H9 (cell line): ENCODE measurements at regions not wholly inside any gene's neighbourhood (a gene's known extent, or its start where the extent isn't known, plus 50 kb on each side); places are given as distances from the start of the nearest gene placed in this dataset.

Source experiments
- DNase-seq: peaks from one replicate; pipeline ENCODE4 v3.0.0-alpha.2; 2017
- H2AFZ ChIP-seq: one replicate; pipeline ENCODE4 v1.6.1; 2013; ENCODE audit warnings: mild to moderate bottlenecking, low read length, control low read depth, moderate library complexity
- H2AK5ac ChIP-seq: 2 replicates; pipeline ENCODE4 v1.6.1; 2013; ENCODE audit warnings: low read length, control low read depth, mixed read lengths; ENCODE audit not compliant: insufficient read length
- H2BK120ac ChIP-seq: one replicate; pipeline ENCODE4 v1.6.1; 2013; ENCODE audit warnings: low read depth, mild to moderate bottlenecking, low read length, control low read depth, inconsistent platforms; ENCODE audit not compliant: poor library complexity, severe bottlenecking
- H2BK12ac ChIP-seq: 2 replicates; pipeline ENCODE4 v1.6.1; 2013; ENCODE audit warnings: low read length, control low read depth, mixed read lengths, low read depth; ENCODE audit not compliant: insufficient read length
- H2BK15ac ChIP-seq: 2 replicates; pipeline ENCODE4 v1.6.1; 2013; ENCODE audit warnings: low read depth, low read length, control low read depth
- H2BK20ac ChIP-seq: one replicate; pipeline ENCODE4 v1.6.1; 2013; ENCODE audit warnings: low read depth, mild to moderate bottlenecking, low read length, control low read depth, inconsistent platforms; ENCODE audit not compliant: poor library complexity, severe bottlenecking
- H2BK5ac ChIP-seq: 2 replicates; pipeline ENCODE4 v1.6.1; 2013; ENCODE audit warnings: low read length, control low read depth, mixed read lengths; ENCODE audit not compliant: insufficient read length
- H3K14ac ChIP-seq: 2 replicates; pipeline ENCODE4 v1.6.1; 2013; ENCODE audit warnings: low read length, control low read depth; ENCODE audit not compliant: insufficient read depth
- H3K18ac ChIP-seq: 2 replicates; pipeline ENCODE4 v1.6.1; 2013; ENCODE audit warnings: low read depth, mild to moderate bottlenecking, mixed read lengths, low read length, control low read depth; ENCODE audit not compliant: insufficient read length
- H3K23ac ChIP-seq: 2 replicates; pipeline ENCODE4 v1.6.1; 2013; ENCODE audit warnings: low read length, control low read depth, mixed read lengths, low read depth; ENCODE audit not compliant: insufficient read length
- H3K23me2 ChIP-seq: 2 replicates; pipeline ENCODE4 v1.6.1; 2013; ENCODE audit warnings: low read depth, mild to moderate bottlenecking, mixed read lengths, low read length, control low read depth; ENCODE audit not compliant: insufficient read length, poor library complexity, severe bottlenecking
- H3K27ac ChIP-seq: 2 replicates; pipeline ENCODE4 v1.5.1; 2013; ENCODE audit warnings: low read length, control low read depth, mixed read lengths, low read depth; ENCODE audit not compliant: insufficient read length
- H3K27me3 ChIP-seq: 2 replicates; pipeline ENCODE4 v1.6.1; 2013; ENCODE audit warnings: low read length, control low read depth, inconsistent platforms; ENCODE audit not compliant: insufficient read depth
- H3K4ac ChIP-seq: 2 replicates; pipeline ENCODE4 v1.6.1; 2013; ENCODE audit warnings: low read depth, mild to moderate bottlenecking, control low read depth, inconsistent platforms, low read length, moderate library complexity
- H3K4me1 ChIP-seq: 2 replicates; pipeline ENCODE4 v1.6.1; 2013; ENCODE audit warnings: low read length, control low read depth, inconsistent platforms; ENCODE audit not compliant: insufficient read depth
- H3K4me2 ChIP-seq: 2 replicates; pipeline ENCODE4 v1.6.1; 2013; ENCODE audit warnings: low read length, control low read depth, mixed read lengths; ENCODE audit not compliant: insufficient read length, insufficient read depth
- H3K56ac ChIP-seq: 2 replicates; pipeline ENCODE4 v1.6.1; 2013; ENCODE audit warnings: low read depth, mild to moderate bottlenecking, mixed read lengths, low read length, control low read depth; ENCODE audit not compliant: insufficient read length
- H3K79me1 ChIP-seq: 2 replicates; pipeline ENCODE4 v1.6.1; 2013; ENCODE audit warnings: low read depth, mild to moderate bottlenecking, moderate library complexity, low read length, control low read depth, inconsistent platforms; ENCODE audit not compliant: insufficient read depth, poor library complexity, severe bottlenecking
- H3K79me2 ChIP-seq: 2 replicates; pipeline ENCODE4 v1.6.1; 2013; ENCODE audit warnings: low read length, control low read depth, inconsistent platforms; ENCODE audit not compliant: insufficient read depth
- H3K9ac ChIP-seq: 2 replicates; pipeline ENCODE4 v1.6.1; 2013; ENCODE audit warnings: low read length, control low read depth, mixed read lengths; ENCODE audit not compliant: insufficient read length; ENCODE audit errors: extremely low read depth
- H3K9me3 ChIP-seq: one replicate; pipeline ENCODE4 v1.6.1; 2013; ENCODE audit warnings: low read depth, low read length, inconsistent platforms; ENCODE audit not compliant: control insufficient read depth
- H3T11ph ChIP-seq: one replicate; pipeline ENCODE4 v1.6.1; 2013; ENCODE audit warnings: mild to moderate bottlenecking, low read length, control low read depth, inconsistent platforms
- H4K20me1 ChIP-seq: one replicate; pipeline ENCODE4 v1.6.1; 2013; ENCODE audit not compliant: control insufficient read depth, insufficient read length, insufficient read depth
- H4K5ac ChIP-seq: 2 replicates; pipeline ENCODE4 v1.6.1; 2013; ENCODE audit warnings: low read depth, mild to moderate bottlenecking, mixed read lengths, low read length, control low read depth; ENCODE audit not compliant: insufficient read length
- H4K8ac ChIP-seq: replicated peaks from 2 replicates; pipeline ENCODE4 v1.6.1; 2013; ENCODE audit warnings: low read length, control low read depth, mixed read lengths, low read depth; ENCODE audit not compliant: insufficient read length
- H4K91ac ChIP-seq: 2 replicates; pipeline ENCODE4 v1.6.1; 2013; ENCODE audit warnings: low read depth, mild to moderate bottlenecking, moderate library complexity, mixed read lengths, low read length, control low read depth; ENCODE audit not compliant: insufficient read length
- H3K27ac Mint-ChIP-seq, 3 experiments: 2 replicates in 2 of 3; 3 replicates in 1 of 3; pipeline ENCODE4 v1.8.0; 2020 to 2021; ENCODE audit warnings: mixed read lengths in 3 of 3, mild to moderate bottlenecking in 1 of 3, moderate library complexity in 1 of 3
- H3K27me3 Mint-ChIP-seq: 2 replicates; pipeline ENCODE4 v1.8.0; 2021; ENCODE audit warnings: low read depth, mild to moderate bottlenecking, moderate library complexity, mixed read lengths
- H3K36me3 Mint-ChIP-seq, 3 experiments: 2 replicates in 2 of 3; 3 replicates in 1 of 3; pipeline ENCODE4 v1.8.0; 2020 to 2021; ENCODE audit warnings: low read depth in 3 of 3, mixed read lengths in 3 of 3; ENCODE audit not compliant: insufficient read depth in 1 of 3
- H3K4me1 Mint-ChIP-seq, 2 experiments: 2 replicates each; pipeline ENCODE4 v1.8.0; 2020; ENCODE audit warnings: mixed read lengths in 2 of 2
- H3K4me3 Mint-ChIP-seq, 2 experiments: 2 replicates in 1 of 2; 3 replicates in 1 of 2; pipeline ENCODE4 v1.8.0; 2020 to 2021; ENCODE audit warnings: mild to moderate bottlenecking in 2 of 2, mixed read lengths in 2 of 2, moderate library complexity in 1 of 2
- H3K9me3 Mint-ChIP-seq, 2 experiments: 2 replicates in 1 of 2; 3 replicates in 1 of 2; pipeline ENCODE4 v1.8.0; 2020; ENCODE audit warnings: mild to moderate bottlenecking in 2 of 2, mixed read lengths in 2 of 2, moderate library complexity in 1 of 2
- WGBS: extraction: QIAGEN DNeasy Blood & Tissue Kit; methylation state at CpG from one replicate; pipeline ENCODE4 v1.1.7; 2013; ENCODE audit warnings: missing lambda C conversion rate, low lambda C conversion rate, mixed read lengths; ENCODE audit not compliant: insufficient read length; ENCODE audit errors: extremely low coverage; 5-methylcytosine and 5-hydroxymethylcytosine counted together
- TF ChIP-seq, protein P1 (sequence below): fragments of 200-600 bp; sonication (generic); conservative IDR thresholded peaks from 3 replicates; pipeline ENCODE4 v1.8.0; 2021; ENCODE audit warnings: antibody characterized with exemption, mild to moderate bottlenecking

DNA sequence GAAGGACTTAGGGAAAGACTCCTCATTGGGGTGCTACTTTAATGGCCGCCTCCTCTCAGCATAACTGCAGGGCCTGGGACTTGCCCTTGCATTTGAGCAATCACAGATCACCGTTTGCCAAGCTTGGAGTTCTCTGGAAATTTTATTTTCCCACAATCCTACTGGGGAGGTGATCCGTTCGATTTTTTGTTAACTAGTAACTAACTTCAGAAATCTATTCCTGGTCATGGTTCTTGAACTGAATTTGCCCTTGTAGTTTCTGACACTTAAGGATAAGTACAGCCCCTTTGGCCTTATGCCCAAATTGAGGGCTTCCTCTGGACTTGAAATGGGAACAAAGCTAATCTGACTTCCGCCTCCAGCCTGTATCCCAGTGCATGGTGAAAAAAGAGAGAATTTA, 60.5 kb upstream of the ST3GAL5 start:
- Histone ChIP-seq H4K20me1 (no peaks in the 10 kb centered on the region), H2AFZ (no peak overlapping the region), H3K27me3 (no peaks in the 10 kb centered on the region), H3K79me2 (no peaks in the 10 kb centered on the region), H3K56ac (no peak overlapping the region), H4K5ac (no peak overlapping the region), H2BK120ac (no peak overlapping the region), H2AK5ac (no peak overlapping the region), H3K4me1 (no peaks in the 10 kb centered on the region), H3K9me3 (peaks cover 4% of the 10 kb centered on the region), H2BK15ac (no peak overlapping the region), H3K23ac (no peak overlapping the region), H3K23me2 (no peaks in the 10 kb centered on the region), H4K8ac (no peak overlapping the region), H4K91ac (no peak overlapping the region), H3K18ac (no peak overlapping the region), H3K9ac (no peak overlapping the region), H3K4me2 (no peak overlapping the region), H3T11ph (no peak overlapping the region), H2BK12ac (no peak overlapping the region), H2BK20ac (no peak overlapping the region), H3K27ac (no peak overlapping the region), H2BK5ac (no peak overlapping the region), H3K14ac (no peak overlapping the region), H3K4ac (no peak overlapping the region), H3K79me1 (no peaks in the 10 kb centered on the region)
- Mint-ChIP-seq H3K4me3 (no peak overlapping the region), H3K27ac (no peak overlapping the region), H3K36me3 (peaks cover 0 to 3% (median 0%) of the 10 kb centered on the region in 3 experiments; a peak in 3 of 7 replicates), H3K9me3 (peaks cover 13 to 22% of the 10 kb centered on the region in 2 experiments; a peak in 4 of 5 replicates), H3K4me1 (no peaks in the 10 kb centered on the region; a peak in 1 of 4 replicates), H3K27me3 (peaks cover 2% of the 10 kb centered on the region; the same call in 1 of the 2 replicates)
- WGBS = no CpG with 5 or more reads among the region's 5 CpGs
- no peak for DNase-seq
- TF ChIP-seq, protein P1, sequence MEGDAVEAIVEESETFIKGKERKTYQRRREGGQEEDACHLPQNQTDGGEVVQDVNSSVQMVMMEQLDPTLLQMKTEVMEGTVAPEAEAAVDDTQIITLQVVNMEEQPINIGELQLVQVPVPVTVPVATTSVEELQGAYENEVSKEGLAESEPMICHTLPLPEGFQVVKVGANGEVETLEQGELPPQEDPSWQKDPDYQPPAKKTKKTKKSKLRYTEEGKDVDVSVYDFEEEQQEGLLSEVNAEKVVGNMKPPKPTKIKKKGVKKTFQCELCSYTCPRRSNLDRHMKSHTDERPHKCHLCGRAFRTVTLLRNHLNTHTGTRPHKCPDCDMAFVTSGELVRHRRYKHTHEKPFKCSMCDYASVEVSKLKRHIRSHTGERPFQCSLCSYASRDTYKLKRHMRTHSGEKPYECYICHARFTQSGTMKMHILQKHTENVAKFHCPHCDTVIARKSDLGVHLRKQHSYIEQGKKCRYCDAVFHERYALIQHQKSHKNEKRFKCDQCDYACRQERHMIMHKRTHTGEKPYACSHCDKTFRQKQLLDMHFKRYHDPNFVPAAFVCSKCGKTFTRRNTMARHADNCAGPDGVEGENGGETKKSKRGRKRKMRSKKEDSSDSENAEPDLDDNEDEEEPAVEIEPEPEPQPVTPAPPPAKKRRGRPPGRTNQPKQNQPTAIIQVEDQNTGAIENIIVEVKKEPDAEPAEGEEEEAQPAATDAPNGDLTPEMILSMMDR = no peak
